ENCODE measurements at regions not wholly inside any gene's neighbourhood (a gene's known extent, or its start where the extent isn't known, plus 50 kb on each side); places are given as distances from the start of the nearest gene placed in this dataset.
"Not testable (repeated sequence)": the region's sequence is repeated elsewhere in the genome, so short reads cannot be mapped to it uniquely, and the experiment has no call there.

DNA sequence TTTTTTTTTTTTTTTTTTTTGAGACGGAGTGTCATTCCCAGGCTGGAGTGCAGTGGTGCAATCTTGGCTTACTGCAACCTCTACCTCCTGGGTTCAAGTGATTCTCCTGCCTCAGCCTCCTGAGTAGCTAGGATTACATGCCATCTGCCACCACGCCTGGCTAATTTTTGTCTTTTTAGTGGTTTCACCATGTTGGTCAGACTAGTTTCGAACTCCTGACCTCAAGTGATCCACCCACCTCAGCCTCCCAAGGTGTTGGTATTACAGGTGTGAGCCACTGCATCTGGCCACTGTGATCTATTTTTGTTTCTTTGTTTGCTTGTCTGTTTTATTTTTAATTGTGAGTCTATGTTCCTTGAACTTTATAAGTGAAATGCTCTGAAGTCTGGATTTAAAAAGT is 646.8 kb upstream of the RGS18 start:
- DNase-seq (ENCODE audit: low read depth) = not testable (repeated sequence)

DNA sequence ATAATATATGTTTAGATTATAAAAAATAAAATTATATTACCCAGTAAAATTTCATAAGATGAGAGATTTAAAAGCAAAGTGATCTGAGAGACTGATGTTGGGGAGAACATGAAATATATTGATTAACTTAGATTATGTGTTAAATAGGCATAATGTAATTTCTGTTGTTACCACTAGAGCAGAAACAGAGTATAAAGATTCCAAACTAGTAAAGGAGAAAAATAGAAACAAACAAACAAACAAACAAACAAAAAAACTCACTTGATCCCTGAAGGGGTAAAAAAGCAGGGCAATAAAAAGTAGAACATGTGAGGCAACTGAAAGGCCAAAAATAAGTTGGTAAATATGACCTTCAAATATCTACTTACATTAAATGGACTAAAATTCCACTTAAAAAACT is 640.4 kb upstream of the RGS18 start:
- DNase-seq (ENCODE audit: low read depth) = no peak

DNA sequence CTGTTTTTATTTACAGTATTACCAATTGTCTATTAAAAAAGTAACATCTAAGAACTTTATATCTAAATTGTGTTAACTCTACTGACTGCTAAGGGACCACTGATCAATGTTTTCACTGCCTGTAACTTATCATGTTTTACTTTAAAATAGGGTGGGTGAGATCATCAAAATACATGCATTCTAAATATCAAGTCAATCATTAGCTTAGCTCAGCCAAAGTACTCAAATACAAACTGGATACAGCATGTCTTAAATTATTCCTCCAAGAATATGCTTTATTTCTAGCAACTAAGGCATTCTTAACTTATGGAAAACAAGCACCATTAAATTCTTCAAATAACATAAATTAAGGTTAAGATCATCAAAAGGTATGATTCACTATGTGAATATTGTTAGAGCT is 638.7 kb upstream of the RGS18 start:
- no peak for DNase-seq (ENCODE audit: low read depth)

DNA sequence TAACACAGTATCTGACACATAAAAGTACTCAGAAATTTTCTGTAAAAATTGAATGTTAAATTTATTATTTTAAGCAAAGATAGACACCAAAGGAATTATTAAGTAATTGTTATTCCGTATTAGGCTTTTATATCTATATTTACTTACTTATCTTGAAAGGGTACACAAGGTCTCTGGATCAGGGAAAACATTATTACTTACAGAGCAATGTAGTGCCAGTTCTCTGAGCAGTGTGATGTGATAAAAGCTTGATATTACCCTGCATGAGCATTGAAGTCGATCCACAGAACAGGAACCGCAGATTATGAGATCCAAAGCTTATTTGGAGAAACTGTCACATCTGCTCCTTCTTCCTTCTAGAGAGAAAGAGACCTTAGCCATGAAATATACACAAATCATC is 637.9 kb upstream of the RGS18 start:
- no peak for DNase-seq (ENCODE audit: low read depth)

DNA sequence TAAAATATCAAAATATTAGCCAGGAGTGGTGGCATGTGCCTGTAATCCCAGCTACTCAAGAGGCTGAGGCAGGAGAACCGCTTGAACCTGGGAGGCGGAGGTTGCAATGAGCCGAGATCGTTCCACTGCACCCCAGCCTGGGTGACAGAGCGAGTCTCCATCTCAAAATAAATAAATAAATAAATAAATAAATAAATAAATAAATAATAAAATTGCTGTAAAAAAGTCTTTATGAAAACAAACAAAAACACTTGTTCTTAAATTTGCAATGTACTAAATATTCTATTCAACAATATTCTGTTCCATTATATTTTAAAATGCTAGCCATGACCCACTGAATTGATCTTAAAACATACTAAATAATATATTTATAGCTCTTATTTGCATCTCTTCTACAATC is 632.3 kb upstream of the RGS18 start:
- not testable (repeated sequence) for DNase-seq (ENCODE audit: low read depth)

DNA sequence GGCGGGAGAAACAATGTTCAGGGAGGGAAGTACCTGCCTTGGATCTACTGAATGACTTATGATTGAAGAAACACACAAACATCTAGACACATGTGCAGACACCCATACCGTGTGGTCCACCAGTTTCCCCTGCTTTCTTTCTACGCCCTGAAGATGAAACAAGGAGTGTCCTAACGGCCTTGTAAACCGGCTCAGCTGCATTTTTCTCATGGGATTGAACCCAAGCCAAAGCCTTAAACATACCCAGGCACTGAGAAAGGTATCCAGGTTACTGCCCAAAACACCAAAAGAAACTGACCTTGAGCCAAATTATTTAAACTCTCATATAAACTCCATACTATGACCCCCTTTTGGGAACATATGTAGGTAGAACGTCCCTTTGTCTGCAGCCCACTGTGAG is 630.0 kb upstream of the RGS18 start:
- no peak for DNase-seq (ENCODE audit: low read depth)

DNA sequence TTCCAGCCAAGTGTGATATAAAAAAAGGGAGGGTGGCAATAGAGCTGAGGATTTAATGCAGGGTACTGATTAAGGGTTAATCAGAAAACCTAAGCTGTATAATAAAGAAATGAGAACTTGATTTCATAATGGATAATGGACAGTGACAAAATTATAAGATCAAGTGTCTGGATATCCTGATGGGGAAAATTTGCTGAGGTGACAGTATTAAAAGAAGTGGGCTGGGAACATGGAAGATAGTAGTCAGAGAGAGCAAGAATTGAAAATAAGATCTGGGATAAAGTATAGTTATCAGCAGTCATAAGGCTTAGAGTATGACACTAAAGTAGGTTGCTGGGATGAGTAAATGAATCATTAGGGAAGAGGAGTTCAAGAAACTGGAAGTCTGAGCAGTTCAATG is 627.3 kb upstream of the RGS18 start:
- DNase-seq (ENCODE audit: low read depth) = no peak

DNA sequence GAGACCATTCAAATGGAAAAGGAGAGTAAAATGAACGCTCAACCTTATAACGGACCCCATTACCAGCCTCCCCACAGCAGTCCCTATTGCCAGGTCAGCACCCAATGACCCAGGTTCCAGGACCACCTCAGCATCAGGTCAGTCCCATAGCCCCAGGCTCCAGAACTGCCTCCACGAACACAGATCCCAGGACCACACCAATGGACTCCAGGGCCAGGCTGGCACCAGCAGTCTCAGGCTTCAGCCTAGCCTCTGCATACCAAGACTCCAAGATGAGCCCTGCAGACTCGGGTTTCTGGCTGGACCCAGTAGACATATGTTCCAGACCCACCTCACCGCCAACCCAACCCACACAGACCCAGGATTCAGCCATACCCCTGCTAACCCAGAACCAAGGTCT is 625.0 kb upstream of the RGS18 start:
- DNase-seq (ENCODE audit: low read depth) = no peak

DNA sequence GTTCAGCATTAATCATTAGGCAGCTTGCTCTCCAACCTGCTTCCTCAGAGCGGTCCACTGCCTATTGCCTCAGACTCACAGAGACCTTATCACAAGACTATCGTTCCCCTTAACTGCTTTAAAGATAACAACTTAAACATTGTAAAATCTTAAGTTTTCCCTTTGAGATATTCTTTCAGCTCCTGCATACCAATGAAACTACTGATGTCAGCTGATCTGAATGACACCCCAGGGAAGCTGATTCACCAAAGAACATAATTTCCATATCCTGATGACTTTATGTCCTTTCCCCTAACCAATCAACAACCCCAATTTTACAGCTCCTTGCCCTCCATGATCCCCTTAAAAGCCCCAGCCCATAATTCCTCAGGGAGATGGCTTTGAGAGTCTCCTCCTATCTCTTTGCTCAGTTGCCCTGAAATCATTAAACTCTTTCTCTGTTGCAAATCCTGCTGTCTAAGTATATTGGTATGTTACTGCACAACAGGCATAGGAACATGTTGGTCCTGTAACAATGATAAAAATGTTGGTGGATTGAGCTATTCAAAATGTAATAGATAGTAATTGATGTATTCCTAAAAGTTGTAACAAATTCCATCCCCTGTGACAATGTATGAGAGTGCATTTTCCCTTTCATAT is 621.4 kb upstream of the RGS18 start:
- no peak for DNase-seq (ENCODE audit: low read depth)

DNA sequence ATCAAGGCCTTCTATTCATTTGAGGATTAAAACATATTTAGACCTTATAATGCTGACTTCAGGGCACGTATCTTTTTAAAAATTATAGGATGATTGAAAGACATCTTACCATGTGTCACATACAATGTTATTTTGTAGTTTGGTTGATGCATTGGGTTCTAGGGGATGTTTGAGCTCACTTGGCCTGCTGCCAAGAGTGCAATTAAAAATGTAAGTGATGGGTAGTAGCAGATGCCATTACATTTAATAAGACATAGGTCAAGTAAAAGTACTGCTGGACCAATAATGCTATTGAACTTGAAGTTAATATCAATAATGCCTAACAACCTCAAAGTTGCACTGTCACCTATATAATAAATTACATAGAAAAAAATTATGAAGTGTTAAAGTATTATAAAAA is 616.5 kb upstream of the RGS18 start:
- no peak for DNase-seq (ENCODE audit: low read depth)

DNA sequence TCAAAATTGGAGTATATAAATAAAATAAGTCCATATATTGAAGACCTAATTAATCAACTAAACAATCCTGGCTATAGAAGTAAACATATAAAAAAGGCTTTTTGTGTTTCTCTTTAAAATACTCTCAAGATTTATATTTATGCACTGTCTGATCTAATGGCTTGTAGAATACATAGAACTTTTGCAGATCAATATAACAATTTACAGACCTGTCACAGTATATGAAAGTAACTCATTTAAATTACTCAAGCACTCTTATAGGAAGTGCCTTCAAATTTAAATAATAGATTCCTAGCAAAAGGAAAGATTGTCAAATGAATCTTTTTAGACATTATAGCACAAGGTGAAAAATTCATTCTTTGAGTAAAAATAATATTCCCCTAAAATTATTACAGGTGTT is 615.8 kb upstream of the RGS18 start:
- DNase-seq (ENCODE audit: low read depth) = no peak

DNA sequence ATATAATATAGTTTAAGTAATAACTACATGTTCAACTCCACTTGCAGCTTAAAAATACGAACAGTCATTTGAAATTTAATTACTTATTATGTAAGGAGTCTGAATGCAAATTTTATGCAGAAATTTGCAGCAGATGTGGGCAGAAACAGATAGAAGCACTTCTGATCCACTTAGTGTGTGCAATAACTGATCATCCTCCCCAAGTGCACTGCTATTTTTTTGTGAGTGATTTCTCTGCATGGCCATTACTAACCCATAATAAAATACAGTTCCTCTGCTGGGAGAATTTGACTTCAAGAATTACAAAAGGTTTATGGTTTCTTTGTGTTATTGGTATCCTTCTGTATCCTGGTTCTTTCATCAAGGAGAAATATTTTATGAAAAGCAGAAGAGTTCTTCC is 611.5 kb upstream of the RGS18 start:
- DNase-seq (ENCODE audit: low read depth) = no peak

DNA sequence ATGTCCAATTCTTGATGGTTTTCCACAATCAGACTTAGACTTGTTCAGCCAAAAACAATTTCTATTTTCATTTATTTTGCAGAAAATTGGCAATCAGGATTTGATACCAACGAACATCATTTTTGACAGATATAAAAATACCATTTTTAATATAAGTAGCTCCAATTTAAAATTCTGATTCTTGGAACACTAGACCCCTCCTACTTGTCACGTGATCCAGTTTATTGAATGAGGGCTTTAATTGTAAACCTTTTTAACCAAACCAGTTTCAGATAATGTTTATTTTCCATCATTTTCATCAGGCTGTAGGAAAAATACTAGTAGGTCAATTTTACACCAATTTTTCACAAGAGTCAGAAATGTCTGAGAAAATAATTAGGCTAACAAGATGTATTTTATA is 607.2 kb upstream of the RGS18 start:
- no peak for DNase-seq (ENCODE audit: low read depth)

DNA sequence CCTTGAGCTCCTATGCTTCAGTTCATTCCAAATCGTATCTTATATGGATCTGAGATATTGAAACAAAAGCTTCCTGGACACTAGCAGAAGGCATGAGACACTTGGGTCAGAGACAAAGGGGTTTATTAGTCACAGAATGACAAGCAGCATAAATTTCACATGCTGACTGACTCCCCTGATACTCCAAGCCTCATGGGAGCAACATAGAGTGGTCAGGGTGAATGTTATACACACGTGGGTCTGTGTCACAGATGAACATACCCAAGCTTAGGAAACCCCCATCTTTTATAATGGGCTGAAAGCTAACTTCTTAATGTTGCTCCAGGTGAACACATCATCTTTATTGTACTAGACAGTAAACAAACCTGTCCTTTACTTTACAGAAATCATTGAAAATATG is 599.9 kb upstream of the RGS18 start:
- DNase-seq (ENCODE audit: low read depth) = no peak

DNA sequence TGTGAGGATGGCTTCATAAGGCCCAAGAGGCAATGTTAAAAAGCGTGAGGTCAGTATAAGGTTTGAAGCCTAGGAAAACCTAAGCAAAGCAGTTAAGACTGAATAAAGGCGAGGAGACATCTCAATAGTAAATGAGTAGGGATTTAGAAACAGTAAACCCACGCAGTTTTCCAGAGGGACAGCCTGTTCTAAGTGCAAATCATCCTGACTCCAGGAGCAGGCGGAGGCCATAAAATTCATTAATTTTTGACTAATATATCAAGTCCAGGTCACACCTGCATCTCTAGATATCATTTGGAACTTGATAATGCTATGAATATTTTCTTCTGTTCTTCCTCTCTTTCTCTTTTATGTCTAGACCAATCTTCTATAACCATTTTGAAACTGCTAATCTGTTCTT is 597.0 kb upstream of the RGS18 start:
- DNase-seq (ENCODE audit: low read depth) = no peak

DNA sequence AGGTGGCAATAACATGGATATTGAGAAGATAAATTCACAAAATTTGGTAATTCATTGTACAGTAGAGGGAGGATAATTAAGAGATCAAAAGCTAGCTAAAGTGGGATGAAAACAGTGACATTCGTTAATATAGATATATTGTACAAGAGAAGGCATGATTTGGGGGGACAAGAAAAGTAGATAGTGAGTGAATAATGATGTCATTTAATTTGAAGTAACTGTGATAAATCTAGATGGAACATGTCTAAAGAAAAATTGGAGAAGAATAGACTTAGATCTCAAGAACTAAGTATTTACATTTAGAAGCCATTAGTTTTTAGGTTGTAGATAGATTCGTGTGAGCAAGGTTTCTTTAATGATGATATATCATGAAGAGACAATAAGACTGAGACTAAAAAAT is 594.0 kb upstream of the RGS18 start:
- DNase-seq (ENCODE audit: low read depth) = no peak

DNA sequence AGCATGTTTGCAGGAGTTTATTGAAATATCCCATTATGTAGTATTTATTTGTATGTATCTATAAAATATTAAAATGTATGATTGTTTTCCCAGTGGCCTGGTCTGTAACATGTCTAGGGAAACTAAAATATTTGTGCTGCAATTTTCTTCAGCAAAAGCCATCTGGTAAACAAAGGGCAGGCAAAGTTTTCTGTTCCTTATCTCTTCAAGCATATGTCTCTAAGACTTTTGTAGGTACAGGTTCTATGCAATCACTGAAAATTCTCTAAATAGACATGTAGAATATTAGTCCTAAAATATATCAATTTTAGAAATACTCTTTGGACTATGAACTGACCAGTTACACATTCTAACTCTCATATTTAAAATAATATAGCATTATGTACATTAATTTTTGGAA is 585.8 kb upstream of the RGS18 start:
- DNase-seq (ENCODE audit: low read depth) = no peak

DNA sequence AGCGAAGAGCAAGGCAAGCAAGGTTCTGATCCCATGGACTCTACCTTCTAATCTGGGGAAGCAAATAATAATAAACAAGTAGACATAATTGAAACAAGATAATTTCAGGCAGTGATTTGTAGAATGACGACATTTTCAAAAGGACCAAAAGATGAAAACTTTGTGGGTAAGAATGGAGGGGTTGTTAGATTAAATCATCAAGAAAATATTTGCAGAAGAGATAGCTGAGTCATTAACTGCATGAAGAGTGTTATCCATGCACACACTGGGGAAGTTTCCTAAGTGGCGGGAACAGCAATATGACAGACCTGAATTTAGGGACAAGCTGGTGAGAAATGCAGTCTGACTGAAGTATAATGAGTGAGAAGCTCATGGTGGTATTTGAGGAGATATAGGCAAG is 583.1 kb upstream of the RGS18 start:
- no peak for DNase-seq (ENCODE audit: low read depth)

DNA sequence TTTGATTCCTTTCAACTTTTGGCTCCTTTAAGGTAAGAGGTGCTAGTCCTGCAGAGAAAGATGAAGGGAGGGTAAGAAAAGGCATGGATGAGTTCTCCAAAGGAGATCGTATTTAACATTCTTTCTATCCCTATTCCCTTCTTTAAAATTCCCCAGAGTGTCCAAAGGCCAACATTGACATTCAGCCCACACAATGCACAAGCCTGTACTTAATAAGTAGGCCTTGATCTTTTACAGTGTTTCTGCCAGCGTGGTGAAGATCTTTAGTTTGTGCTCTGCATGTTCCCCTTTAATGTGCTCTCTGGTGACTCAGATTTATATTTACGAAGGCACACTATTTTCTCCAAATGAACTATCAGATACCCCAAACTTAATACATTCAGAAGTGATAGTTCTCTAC is 582.5 kb upstream of the RGS18 start:
- DNase-seq (ENCODE audit: low read depth) = no peak

DNA sequence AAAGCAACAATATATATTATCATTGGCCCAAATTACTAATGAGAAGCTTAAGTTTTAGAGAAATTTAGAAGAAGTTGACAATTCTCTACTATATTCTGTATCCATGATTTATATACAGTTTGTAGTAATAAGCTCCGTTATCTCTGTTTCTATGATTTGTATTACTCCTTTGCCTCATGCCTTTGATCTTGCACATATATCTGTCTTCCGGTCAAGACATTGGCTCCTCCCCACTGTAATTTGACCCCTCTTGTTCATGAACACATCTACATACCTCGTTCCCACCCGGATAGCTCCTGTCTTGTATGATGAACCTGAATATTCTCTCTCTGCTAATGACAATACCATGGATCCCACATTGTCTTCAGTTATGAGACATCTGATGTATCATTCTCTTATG is 581.0 kb upstream of the RGS18 start:
- no peak for DNase-seq (ENCODE audit: low read depth)

DNA sequence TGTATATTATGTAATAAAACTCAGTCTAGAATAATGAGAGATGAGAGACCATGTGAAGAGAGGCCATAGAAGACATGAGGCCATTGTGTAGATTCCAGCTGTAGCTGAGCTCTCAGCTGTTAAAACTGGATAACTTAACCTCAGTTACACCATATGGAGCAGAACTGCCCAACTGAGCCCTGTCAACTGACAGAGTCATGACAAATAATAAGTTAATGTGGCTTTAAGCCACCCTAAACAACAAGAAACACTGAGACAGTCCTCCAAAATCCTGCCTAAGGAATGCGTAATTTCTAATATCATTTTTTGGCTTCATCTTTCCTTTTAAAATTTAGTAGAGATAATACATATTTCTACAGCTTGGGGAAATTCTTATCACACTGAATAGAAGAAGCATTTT is 580.0 kb upstream of the RGS18 start:
- DNase-seq (ENCODE audit: low read depth) = no peak

DNA sequence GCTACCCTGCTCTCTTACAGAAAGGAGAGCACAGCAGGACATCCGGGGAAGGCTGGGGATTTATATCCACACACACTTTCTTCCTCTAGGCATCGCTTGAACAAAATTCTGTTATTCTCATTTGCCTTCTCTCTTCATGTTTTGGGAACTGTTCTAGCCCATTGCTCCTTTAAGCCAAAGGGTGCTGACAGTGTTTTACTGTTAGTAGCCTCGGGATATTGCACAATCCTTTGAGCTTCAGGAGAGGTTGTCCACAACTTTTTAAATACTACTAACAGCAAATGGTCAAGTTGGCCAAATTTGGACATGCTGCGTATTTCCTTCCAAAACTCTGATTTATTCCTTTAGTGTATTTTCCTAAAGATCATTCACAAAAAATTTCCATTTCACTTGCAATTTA is 579.2 kb upstream of the RGS18 start:
- DNase-seq (ENCODE audit: low read depth) = no peak

DNA sequence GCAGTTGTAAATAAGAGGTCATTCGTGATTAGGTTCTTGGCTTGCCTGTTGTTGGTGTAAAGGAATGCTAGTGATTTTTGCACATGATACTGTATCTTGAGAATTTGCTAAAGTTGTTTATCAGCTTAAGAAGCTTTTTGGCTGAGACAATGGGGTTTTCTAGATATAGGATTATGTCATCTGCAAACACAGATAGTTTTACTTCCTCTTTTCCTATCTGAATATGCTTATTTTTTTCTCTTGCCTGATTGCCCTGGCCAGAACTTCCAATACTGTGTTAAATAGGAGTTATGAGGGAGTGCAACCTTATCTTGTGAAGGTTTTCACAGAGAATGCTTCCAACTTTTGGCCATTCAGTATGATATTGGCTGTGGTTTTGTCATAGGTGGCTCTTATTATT is 576.1 kb upstream of the RGS18 start:
- no peak for DNase-seq (ENCODE audit: low read depth)

DNA sequence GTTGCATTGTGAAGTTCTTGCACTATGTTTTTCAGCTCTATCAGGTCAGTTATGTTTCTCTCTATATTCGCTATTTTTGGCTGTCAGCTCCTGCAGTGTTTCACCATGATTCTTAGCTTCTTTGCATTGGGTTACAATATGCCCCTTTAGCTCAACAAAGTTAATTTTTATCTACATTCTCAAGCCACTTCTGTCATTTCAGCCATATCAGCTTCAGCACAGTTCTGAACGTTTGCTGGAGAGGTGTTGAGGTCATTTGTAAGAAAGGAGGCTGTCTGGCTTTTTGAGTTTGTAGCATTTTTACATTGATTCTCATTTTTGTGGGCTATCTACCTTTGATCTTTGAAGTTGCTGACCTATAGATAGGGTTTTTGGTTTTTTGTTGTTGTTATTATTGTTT is 573.2 kb upstream of the RGS18 start:
- no peak for DNase-seq (ENCODE audit: low read depth)

DNA sequence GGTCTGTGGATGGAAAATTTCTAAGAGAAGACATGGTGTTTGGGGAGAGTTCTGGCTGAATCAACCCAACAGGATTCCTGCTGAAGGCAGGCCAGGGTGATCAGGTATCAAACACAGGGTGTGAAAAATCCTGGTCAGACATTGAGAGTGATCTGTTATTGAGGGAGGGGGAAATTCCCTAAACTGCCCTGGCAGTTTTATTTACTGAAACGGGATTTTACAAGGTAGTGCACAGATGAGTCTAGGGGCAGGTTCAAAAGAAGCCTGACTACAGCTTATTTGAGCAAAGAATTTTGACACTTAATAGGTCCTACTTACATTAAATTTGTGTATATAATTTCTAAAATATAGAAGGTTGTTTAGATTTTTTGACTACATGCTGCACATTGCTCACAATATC is 569.4 kb upstream of the RGS18 start:
- no peak for DNase-seq (ENCODE audit: low read depth)

All from iris pigment epithelial cell (primary cell).